Keratinocyte (primary cell): ENCODE measurements at regions not wholly inside any gene's neighbourhood (a gene's known extent, or its start where the extent isn't known, plus 50 kb on each side); places are given as distances from the start of the nearest gene placed in this dataset.

Experiments used
- DNase-seq: peaks from one replicate; pipeline ENCODE4 v3.0.0-alpha.2; 2011; ENCODE audit warnings: low read depth, missing footprints, low spot score
- FAIRE-seq: peaks from 2 replicates; lab custom pipeline; 2011; peaks lifted over from hg19 to GRCh38; lab: Jason Lieb, UNC
- H2AFZ ChIP-seq: 2 replicates; pipeline ENCODE4 v1.6.0; 2012; ENCODE audit warnings: low read length, control low read depth, inconsistent platforms; ENCODE audit not compliant: control insufficient read depth
- H3K27ac ChIP-seq: 2 replicates; pipeline ENCODE4 v1.5.1; 2011; ENCODE audit warnings: low read length; ENCODE audit not compliant: control insufficient read depth, insufficient read depth
- H3K27me3 ChIP-seq: 3 replicates; pipeline ENCODE4 v1.6.0; 2011; ENCODE audit warnings: low read length; ENCODE audit not compliant: control insufficient read depth, insufficient read depth; ENCODE audit errors: extremely low read depth
- H3K36me3 ChIP-seq, 2 experiments: 2 replicates in 1 of 2; 3 replicates in 1 of 2; pipeline ENCODE4 v1.5.1; 2011; ENCODE audit warnings: low read length in 2 of 2, mild to moderate bottlenecking in 1 of 2; ENCODE audit not compliant: control insufficient read depth in 2 of 2, insufficient read depth in 2 of 2; ENCODE audit errors: extremely low read depth in 1 of 2
- H3K4me1 ChIP-seq: 3 replicates; pipeline ENCODE4 v1.5.1; 2011; ENCODE audit warnings: low read length; ENCODE audit not compliant: control insufficient read depth, insufficient read depth; ENCODE audit errors: extremely low read depth
- H3K4me2 ChIP-seq: 3 replicates; pipeline ENCODE4 v1.6.0; 2011; ENCODE audit warnings: low read depth, low read length; ENCODE audit not compliant: control insufficient read depth, insufficient read depth; ENCODE audit errors: extremely low read depth
- H3K4me3 ChIP-seq, 3 experiments: fragments of 200-600 bp in 1 of 3; sonication (generic) in 1 of 3; 2 replicates in 2 of 3; 3 replicates in 1 of 3; pipeline ENCODE4 v1.5.1; 2011 to 2016; ENCODE audit warnings: low read length in 3 of 3, mild to moderate bottlenecking in 3 of 3, control low read depth in 2 of 3, inconsistent platforms in 1 of 3, low read depth in 1 of 3, mixed read lengths in 1 of 3, mixed run types in 1 of 3, moderate library complexity in 1 of 3; ENCODE audit not compliant: control insufficient read depth in 2 of 3, insufficient read depth in 2 of 3; ENCODE audit errors: extremely low read depth in 1 of 3
- H3K79me2 ChIP-seq: 2 replicates; pipeline ENCODE4 v1.6.0; 2012; ENCODE audit warnings: low read length; ENCODE audit not compliant: control insufficient read depth, insufficient read depth
- H3K9ac ChIP-seq: 3 replicates; pipeline ENCODE4 v1.6.0; 2011; ENCODE audit warnings: low read length; ENCODE audit not compliant: control insufficient read depth, insufficient read depth; ENCODE audit errors: extremely low read depth
- H3K9me1 ChIP-seq: 3 replicates; pipeline ENCODE4 v1.6.0; 2011; ENCODE audit warnings: low read length; ENCODE audit not compliant: control insufficient read depth, insufficient read depth; ENCODE audit errors: extremely low read depth
- H3K9me3 ChIP-seq: 2 replicates; pipeline ENCODE4 v1.5.1; 2012; ENCODE audit warnings: low read depth, low read length; ENCODE audit not compliant: control insufficient read depth
- H4K20me1 ChIP-seq: 3 replicates; pipeline ENCODE4 v1.6.0; 2011; ENCODE audit warnings: low read length; ENCODE audit not compliant: control insufficient read depth, insufficient read depth; ENCODE audit errors: extremely low read depth
- EZH2 ChIP-seq: IDR thresholded peaks from one replicate; pipeline ENCODE4 v1.6.1; 2012; ENCODE audit warnings: inconsistent platforms, mild to moderate bottlenecking, low read length, moderate library complexity
- dilution Hi-C: fragments of 300-500 bp; cut with MboI; formaldehyde crosslinking; loops from one replicate; pipeline ENCODE4 v1.7.0; 2020; ENCODE audit warnings: low sequenced_read_pairs; ENCODE audit not compliant: extremely low pct_ligation_motif_present
- TF ChIP-seq, protein P1 (sequence below), 3 experiments: IDR thresholded peaks in 1 of 3; conservative IDR thresholded peaks in 1 of 3; optimal IDR thresholded peaks in 1 of 3; 2 replicates in 2 of 3; 3 replicates in 1 of 3; pipeline versions ENCODE3 to v1.5.1; 2011; ENCODE audit warnings: low read length in 3 of 3, mild to moderate bottlenecking in 3 of 3, moderate library complexity in 2 of 3, control low read depth in 1 of 3, inconsistent platforms in 1 of 3; ENCODE audit not compliant: insufficient read depth in 2 of 3; ENCODE audit errors: extremely low read depth in 1 of 3

DNA sequence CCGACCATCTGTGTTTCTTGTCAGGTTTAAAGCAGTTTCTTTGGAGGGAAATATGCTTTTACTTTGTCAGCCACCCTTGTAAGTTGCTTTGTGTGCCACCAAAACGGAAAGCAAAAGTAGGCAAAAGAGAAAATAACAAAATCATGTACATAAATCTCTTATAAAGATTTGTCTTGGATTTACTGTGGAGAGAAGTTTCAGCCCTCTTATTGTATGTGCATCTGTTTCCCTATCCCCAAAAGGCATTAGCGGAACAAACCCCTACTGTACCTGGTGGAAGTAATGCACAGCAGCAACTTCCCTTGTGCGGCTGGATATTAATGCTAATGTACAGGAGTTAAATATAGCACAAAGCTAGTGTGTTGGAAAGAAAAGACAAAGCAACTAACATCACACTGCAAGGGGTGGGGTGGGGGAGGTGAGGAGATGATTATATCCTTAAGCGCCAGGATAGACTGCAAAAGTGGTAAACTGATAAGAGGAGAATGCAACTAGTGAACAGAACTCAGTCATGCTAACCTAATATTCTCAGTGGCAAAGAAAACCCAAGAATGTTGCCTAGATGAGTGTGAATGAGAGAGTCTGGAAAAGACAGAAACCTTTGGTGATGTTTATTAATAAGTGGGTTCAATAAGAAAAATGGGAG, 396.5 kb upstream of the MEF2C start:
- TF ChIP-seq, protein P1, sequence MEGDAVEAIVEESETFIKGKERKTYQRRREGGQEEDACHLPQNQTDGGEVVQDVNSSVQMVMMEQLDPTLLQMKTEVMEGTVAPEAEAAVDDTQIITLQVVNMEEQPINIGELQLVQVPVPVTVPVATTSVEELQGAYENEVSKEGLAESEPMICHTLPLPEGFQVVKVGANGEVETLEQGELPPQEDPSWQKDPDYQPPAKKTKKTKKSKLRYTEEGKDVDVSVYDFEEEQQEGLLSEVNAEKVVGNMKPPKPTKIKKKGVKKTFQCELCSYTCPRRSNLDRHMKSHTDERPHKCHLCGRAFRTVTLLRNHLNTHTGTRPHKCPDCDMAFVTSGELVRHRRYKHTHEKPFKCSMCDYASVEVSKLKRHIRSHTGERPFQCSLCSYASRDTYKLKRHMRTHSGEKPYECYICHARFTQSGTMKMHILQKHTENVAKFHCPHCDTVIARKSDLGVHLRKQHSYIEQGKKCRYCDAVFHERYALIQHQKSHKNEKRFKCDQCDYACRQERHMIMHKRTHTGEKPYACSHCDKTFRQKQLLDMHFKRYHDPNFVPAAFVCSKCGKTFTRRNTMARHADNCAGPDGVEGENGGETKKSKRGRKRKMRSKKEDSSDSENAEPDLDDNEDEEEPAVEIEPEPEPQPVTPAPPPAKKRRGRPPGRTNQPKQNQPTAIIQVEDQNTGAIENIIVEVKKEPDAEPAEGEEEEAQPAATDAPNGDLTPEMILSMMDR (optimal IDR thresholded peaks at IDR 0.05 in 1 of 3, IDR thresholded peaks at IDR 0.05 in 1 of 3, conservative IDR thresholded peaks at IDR 0.05 in 1 of 3; ENCODE audit: extremely low read depth in 1 of 3, insufficient read depth in 2 of 3, low read length in 3 of 3), result no peak
- no peak for TF ChIP-seq EZH2
- H3K4me1 ChIP-seq, result peaks cover 37% of the 10 kb centered on the region
- no peak overlapping the region for H3K27ac ChIP-seq
- DNase-seq, result no peak
- H3K27me3 ChIP-seq, result no peaks in the 10 kb centered on the region
- no peaks in the 10 kb centered on the region for H3K9me3 ChIP-seq
- H3K4me3 ChIP-seq, result no peak overlapping the region
- no peak overlapping the region for H2AFZ ChIP-seq
- H4K20me1 ChIP-seq, result no peaks in the 10 kb centered on the region
- dilution Hi-C loops, result no loop called here
- FAIRE-seq, result no peak
- no peaks in the 10 kb centered on the region for H3K36me3 ChIP-seq
- H3K9me1 ChIP-seq, result no peaks in the 10 kb centered on the region
- no peak overlapping the region for H3K4me2 ChIP-seq
- no peaks in the 10 kb centered on the region for H3K79me2 ChIP-seq
- no peak overlapping the region for H3K9ac ChIP-seq

- H3K79me2 ChIP-seq, result no peaks in the 10 kb centered on the region
- H3K4me1 ChIP-seq, result peaks cover 32% of the 10 kb centered on the region
- H2AFZ ChIP-seq, result no peak overlapping the region
- peak overlapping the region; percentile 46 for H3K27ac ChIP-seq
- no peak for FAIRE-seq
- dilution Hi-C loops, result no loop called here
- TF ChIP-seq, protein P1 (optimal IDR thresholded peaks at IDR 0.05 in 1 of 3, IDR thresholded peaks at IDR 0.05 in 1 of 3, conservative IDR thresholded peaks at IDR 0.05 in 1 of 3; ENCODE audit: extremely low read depth in 1 of 3, insufficient read depth in 2 of 3, low read length in 3 of 3), result no peak
- TF ChIP-seq EZH2, result no peak
- no peak overlapping the region for H3K9ac ChIP-seq
- no peaks in the 10 kb centered on the region for H3K9me1 ChIP-seq
- H3K4me3 ChIP-seq, result no peak overlapping the region
- no peaks in the 10 kb centered on the region for H3K9me3 ChIP-seq
- H3K27me3 ChIP-seq, result no peaks in the 10 kb centered on the region
- no peak for DNase-seq
- no peaks in the 10 kb centered on the region for H4K20me1 ChIP-seq
- no peak overlapping the region for H3K4me2 ChIP-seq
- no peaks in the 10 kb centered on the region for H3K36me3 ChIP-seq
These were observed 394.8 kb upstream of the MEF2C start for GRCh38 chr5:89277816-89278215.
